Kidney (tissue), 13 donors: ENCODE measurements at regions not wholly inside any gene's neighbourhood (a gene's known extent, or its start where the extent isn't known, plus 50 kb on each side); places are given as distances from the start of the nearest gene placed in this dataset.

Experiments used
- DNase-seq, 5 donors: peaks; one replicate each; pipeline ENCODE4 v3.0.0-alpha.2; 2013 to 2020
- FAIRE-seq: peaks from 2 replicates; lab custom pipeline; 2012; peaks lifted over from hg19 to GRCh38; lab: Jason Lieb, UNC
- H3K27ac ChIP-seq, 2 donors: one replicate each; pipeline ENCODE4 v1.7.0; 2013; ENCODE audit warnings: low read depth in 2 of 2, low read length in 2 of 2, inconsistent platforms in 1 of 2
- H3K27me3 ChIP-seq: one replicate; pipeline ENCODE4 v1.7.1; 2013; ENCODE audit warnings: low read length, inconsistent platforms; ENCODE audit not compliant: control insufficient read depth, insufficient read depth
- H3K36me3 ChIP-seq, 3 donors: one replicate each; pipeline versions ENCODE4 v1.7.0 to v1.7.1; 2013; ENCODE audit warnings: low read length in 3 of 3, control low read depth in 1 of 3, inconsistent platforms in 1 of 3; ENCODE audit not compliant: insufficient read depth in 3 of 3, control insufficient read depth in 2 of 3
- H3K4me1 ChIP-seq, 3 donors: one replicate each; pipeline versions ENCODE4 v1.7.0 to v1.7.1; 2013; ENCODE audit warnings: low read length in 3 of 3, inconsistent platforms in 1 of 3, low read depth in 1 of 3; ENCODE audit not compliant: control insufficient read depth in 2 of 3, insufficient read depth in 2 of 3
- H3K4me3 ChIP-seq, 3 donors: one replicate each; pipeline versions ENCODE4 v1.7.0 to v1.8.1; 2013; ENCODE audit warnings: low read length in 3 of 3, control low read depth in 1 of 3, inconsistent platforms in 1 of 3
- H3K9ac ChIP-seq, 3 donors: one replicate each; pipeline versions ENCODE4 v1.7.0 to v1.7.1; 2013; ENCODE audit warnings: low read length in 3 of 3, control low read depth in 1 of 3, inconsistent platforms in 1 of 3
- H3K9me3 ChIP-seq, 3 donors: one replicate each; pipeline versions ENCODE4 v1.7.0 to v1.7.1; 2013; ENCODE audit warnings: low read length in 3 of 3, control low read depth in 1 of 3, inconsistent platforms in 1 of 3; ENCODE audit not compliant: control insufficient read depth in 2 of 3, insufficient read depth in 1 of 3
- intact Hi-C: fragments of 100-400 bp; cut with DNase I; formaldehyde crosslinking; loops from one replicate; pipeline ENCODE4 v1.11.1; 2022
- TF ChIP-seq, protein P1 (sequence below): IDR thresholded peaks from 3 replicates; pipeline ENCODE4 v1.5.1; 2012; ENCODE audit warnings: mild to moderate bottlenecking, moderate library complexity, borderline replicate concordance; ENCODE audit not compliant: insufficient read depth; ENCODE audit errors: extremely low read depth
- donor health status: control.
- donor health status: control.
- donor health status: control.
- donor health status: control.
- donor health status: control.
- donor health status: DM: yes; HTN: yes; CAD: no.
- donor health status: Normal renal cell carcinoma (clear cell type).

DNA sequence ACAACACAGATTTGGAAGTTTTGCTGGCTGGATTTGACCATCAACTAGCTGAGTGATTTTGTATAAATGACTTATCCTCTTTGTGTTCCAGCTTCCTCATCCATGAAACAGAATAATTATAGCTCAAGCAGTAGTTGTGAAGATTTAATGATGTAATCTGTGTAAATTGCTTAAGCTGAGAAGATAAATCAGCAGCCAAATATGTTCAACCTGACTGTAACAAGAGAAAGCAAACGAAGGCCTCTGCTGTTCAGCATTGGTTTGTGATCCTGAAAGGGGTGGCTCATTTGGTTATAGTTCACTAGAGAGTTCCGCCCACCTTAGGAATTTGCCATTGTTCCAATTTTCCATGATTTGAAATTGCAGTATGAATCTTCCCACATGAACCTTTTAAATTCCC lies 75.7 kb upstream of the CCDC112 start:
- Histone ChIP-seq H3K27ac (no peak overlapping the region), H3K27me3 (no peaks in the 10 kb centered on the region), H3K4me1 (peaks cover 0 to under 1% (median 0%) of the 10 kb centered on the region in 3 donors), H3K9me3 (no peaks in the 10 kb centered on the region), H3K36me3 (no peaks in the 10 kb centered on the region), H3K9ac (no peak overlapping the region), H3K4me3 (no peak overlapping the region)
- intact Hi-C loops: no loop called here
- no peak for FAIRE-seq
- TF ChIP-seq, protein P1, sequence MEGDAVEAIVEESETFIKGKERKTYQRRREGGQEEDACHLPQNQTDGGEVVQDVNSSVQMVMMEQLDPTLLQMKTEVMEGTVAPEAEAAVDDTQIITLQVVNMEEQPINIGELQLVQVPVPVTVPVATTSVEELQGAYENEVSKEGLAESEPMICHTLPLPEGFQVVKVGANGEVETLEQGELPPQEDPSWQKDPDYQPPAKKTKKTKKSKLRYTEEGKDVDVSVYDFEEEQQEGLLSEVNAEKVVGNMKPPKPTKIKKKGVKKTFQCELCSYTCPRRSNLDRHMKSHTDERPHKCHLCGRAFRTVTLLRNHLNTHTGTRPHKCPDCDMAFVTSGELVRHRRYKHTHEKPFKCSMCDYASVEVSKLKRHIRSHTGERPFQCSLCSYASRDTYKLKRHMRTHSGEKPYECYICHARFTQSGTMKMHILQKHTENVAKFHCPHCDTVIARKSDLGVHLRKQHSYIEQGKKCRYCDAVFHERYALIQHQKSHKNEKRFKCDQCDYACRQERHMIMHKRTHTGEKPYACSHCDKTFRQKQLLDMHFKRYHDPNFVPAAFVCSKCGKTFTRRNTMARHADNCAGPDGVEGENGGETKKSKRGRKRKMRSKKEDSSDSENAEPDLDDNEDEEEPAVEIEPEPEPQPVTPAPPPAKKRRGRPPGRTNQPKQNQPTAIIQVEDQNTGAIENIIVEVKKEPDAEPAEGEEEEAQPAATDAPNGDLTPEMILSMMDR: no peak
- DNase-seq: no peak

DNA sequence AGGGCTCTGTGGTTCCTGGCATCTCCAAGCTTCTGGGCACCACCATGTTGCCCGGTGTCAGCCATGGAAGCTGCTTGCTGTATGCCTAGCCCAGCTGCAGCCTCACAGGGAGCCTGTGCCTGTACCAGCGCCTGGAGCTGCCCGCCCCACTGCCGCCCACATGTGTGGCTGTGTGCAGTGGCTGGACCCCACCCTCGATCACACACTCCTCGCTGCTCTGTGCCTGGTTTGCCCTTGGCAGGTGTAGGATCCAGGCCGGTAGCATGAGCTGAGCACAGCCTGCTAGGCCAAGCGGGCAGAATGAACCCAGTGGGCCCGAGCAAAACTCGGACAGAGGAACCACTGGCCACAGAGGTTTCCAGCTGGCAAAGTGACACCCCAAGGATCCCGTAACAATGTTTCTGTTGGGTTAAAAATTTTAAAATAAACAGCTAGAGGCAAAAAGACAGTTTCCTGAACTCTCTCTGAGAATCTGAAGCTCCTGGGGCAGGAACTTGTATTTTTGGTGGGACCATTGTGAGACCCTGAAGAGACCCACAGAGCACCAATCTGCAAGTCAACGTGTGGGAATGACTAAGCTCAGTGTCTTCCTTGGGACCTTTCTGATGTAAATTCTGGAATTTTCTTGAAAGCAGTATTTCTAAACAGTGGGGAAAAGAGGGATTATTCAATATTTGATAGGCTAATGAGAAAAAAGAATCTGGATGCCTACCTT lies 73.1 kb upstream of the CCDC112 start:
- H3K9me3 ChIP-seq: no peaks in the 10 kb centered on the region
- no peak for FAIRE-seq
- TF ChIP-seq, protein P1: no peak
- no peaks in the 10 kb centered on the region for H3K36me3 ChIP-seq
- H3K4me3 ChIP-seq: no peak overlapping the region
- DNase-seq: no peak
- no peak overlapping the region for H3K9ac ChIP-seq
- no peaks in the 10 kb centered on the region for H3K27me3 ChIP-seq
- no peaks in the 10 kb centered on the region for H3K4me1 ChIP-seq
- no peak overlapping the region for H3K27ac ChIP-seq
- intact Hi-C loops: no loop called here

DNA sequence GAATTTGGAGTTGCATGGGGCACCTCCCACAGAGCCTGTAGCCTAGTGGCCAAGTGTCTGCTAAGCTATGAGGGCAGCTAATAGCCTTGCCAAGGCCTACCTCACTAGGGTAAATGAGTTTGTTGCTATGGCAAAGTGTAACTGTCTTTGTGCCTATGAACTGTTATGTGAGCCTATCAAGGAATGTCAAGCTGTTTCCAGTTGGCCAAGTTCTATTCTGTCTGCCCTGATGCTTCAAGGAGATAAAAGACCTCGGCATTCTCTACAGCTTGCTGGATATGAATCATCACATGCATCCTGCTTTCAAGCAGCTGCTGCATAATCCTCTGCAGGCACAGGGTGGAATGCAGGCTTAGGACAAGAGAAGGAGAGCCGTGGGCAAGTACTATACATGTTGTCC lies 69.8 kb upstream of the CCDC112 start:
- Histone ChIP-seq H3K9me3 (no peaks in the 10 kb centered on the region), H3K4me1 (no peaks in the 10 kb centered on the region), H3K27me3 (no peaks in the 10 kb centered on the region), H3K36me3 (no peaks in the 10 kb centered on the region), H3K4me3 (no peak overlapping the region), H3K9ac (no peak overlapping the region), H3K27ac (no peak overlapping the region)
- DNase-seq (no peak), FAIRE-seq (no peak)
- intact Hi-C loops: no loop called here
- TF ChIP-seq, protein P1: no peak

DNA sequence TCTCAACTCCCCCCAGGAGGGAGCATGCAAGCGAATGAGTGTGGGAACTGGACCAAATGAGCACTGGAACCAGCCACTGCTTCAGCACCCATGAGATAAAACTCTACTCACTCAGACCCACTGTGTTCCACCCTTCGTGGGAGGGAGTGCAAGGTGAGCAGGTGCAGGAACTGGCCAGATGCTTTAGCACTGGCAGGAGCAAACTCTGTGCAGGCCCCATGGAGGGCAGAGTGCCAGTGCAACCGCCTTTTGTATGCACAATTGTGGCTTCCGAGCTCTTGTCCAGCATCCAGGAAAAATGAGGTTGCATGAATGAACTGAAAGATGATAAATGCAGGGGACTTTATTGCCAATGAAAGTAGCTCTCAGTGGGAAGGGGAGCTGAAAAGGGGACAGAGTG lies 67.4 kb upstream of the CCDC112 start:
- TF ChIP-seq, protein P1: no peak
- no peak for DNase-seq
- no peaks in the 10 kb centered on the region for H3K4me1 ChIP-seq
- FAIRE-seq: no peak
- H3K9me3 ChIP-seq: no peaks in the 10 kb centered on the region
- intact Hi-C loops: no loop called here
- H3K4me3 ChIP-seq: no peak overlapping the region
- no peaks in the 10 kb centered on the region for H3K27me3 ChIP-seq
- H3K9ac ChIP-seq: no peak overlapping the region
- no peaks in the 10 kb centered on the region for H3K36me3 ChIP-seq
- no peak overlapping the region for H3K27ac ChIP-seq
